ENCODE measurements at regions not wholly inside any gene's neighbourhood (a gene's known extent, or its start where the extent isn't known, plus 50 kb on each side); places are given as distances from the start of the nearest gene placed in this dataset.

DNA sequence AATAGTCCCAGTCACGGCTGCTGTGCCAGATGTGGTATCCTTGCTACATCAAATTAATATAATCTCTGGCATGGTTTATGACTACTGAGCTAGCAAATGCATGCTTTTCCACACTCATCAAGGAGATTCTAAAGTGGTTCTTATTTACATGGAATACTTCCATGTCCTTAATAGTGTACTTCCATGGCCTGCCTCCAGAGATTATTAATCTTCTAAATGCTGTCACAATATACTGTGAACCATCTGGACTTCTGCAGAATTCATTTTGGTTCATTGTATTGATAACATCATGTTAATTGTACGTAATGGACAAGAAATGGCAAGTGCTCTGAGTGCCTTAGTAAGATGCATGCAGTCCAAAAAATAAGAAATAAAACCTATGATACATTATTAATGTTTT is 230.8 kb downstream of the NUAK1 start:
- no peak for DNase-seq

- no peak for DNase-seq
Observed at GRCh38 chr12:105910030-105910429, 228.7 kb downstream of the NUAK1 start.

DNA sequence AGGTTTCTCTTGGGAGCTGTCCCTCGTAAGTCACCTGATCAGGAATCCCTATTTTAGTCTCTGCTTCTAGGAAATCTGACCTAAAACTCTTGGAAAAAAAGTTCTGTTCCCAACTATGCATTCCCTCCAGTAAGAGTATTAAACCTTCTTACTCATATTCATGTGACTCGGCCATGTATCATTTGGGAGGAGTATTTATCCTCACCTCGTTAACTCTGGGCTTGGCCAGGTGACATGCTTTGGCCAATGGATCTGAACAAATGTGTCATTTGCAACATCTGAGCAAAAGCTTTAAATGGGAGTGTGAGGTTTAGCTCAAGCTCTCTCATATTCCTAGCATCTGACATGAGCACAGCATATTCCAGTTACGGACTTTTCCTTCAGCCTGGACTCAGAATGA is 226.8 kb downstream of the NUAK1 start:
- DNase-seq = no peak

DNA sequence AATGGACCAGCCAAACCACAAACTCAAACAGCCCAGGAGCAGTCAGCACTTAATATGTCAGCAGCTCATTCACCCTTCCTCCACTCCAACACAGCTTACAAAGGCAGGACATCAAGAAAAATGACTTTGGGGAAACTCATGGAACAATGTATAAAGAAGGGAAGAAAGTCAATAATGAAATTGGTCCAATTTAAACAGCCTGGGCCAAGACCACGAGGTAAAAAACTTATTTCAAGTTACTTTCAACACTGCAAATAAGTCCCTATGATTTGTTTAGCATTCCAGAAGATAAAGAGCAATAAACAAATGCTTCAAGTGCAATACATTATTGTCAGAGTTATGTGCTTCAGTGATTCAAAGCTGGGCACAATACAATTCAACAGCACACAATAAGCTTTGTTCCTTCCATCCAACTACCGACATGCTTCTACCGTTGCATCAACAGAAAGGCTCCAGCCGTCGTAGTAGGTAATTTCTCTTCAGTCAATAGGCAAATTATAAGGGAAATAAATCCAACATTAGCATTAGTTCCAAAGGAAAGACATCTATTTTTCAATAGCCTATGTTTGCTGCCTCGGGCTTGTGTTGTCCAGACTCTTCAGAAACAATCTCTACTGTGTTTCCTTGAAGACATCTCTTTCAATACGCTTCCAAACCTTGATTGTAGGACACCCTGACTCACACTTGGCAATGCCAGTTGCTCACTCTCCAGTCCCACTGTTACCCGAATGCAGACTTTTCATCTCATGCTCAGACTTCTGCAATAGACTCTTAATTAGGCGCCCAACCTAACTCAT is 225.7 kb downstream of the NUAK1 start:
- no peak for DNase-seq

DNA sequence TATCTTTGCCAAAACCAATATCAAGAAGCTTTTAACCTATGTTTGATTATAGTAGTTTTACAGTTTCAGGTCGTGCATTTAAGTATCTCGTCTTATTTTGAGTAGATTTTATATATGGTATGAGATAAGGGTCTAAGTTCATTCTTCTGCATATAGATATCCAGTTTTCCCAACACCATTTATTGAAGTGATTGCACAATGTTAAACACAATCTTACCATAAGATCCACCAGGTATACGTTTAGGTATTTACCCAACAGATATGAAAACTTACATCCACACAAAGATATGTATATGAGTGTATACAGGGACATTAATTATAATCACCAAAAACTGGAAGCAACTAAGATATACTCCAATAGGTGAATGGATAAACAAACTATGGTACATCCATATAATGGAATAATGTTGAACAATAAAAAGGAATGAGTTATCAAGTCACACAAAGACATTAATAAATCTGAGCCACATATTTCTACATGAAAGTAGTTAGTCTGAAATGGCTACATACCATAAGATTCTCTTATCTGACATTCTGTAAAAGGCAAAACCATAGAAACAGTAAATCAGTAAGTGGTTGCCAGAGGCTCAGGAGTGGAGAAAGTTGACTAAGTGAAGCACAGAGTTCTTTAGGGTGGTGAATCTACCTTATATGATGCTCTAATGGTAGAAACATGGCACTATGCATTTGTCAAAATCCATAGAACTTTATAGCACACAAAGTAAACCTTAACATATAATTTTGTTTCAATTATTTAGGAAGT is 222.6 kb downstream of the NUAK1 start:
- no peak for DNase-seq

- no peak for DNase-seq
Observed at GRCh38 chr12:105916760-105917039, 222.1 kb downstream of the NUAK1 start.

DNA sequence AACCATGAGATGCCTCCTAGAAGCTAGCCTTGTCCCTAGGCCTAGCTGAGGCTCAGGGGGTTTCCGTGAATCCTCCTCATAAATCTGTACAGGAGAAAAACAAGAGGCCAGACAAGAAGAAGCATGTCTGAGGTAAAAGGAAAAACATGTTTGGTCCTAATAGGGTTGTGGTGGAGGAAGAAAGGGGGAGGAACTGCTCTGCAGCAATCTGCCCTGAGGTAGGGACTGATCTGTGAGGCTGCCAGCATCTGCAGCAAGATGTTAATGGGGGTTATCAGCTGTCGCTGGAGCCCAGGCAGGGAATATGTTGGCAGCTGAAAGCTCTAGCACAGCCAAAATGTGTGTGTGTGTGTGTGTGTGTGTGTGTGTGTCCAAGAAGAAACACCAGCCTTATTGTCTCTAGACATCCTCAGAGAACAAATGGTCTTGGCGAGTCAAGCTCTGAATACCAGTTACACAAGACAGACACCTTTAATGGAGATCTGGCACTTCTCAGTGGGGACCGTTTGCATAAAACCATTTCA is 218.5 kb downstream of the NUAK1 start:
- DNase-seq = no peak

DNA sequence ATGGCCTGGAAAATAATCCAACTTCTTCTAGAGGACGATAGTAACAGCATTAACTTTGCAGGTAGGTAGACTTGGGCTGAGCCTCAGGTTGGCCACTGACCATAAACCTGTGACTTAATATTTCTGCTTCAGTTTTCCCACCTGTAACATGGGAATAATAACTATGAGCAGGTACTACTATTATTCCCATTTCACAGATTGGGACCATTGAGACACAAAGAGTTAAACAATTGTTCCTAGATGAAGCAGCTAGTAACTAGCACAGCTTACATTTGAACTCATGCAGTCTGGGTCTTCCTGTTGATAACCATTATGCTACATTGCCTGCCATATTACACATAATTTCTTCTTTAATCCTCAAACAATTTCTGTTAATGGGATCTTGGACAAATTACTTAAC is 217.7 kb downstream of the NUAK1 start:
- no peak for DNase-seq

- no peak for DNase-seq
Observed at GRCh38 chr12:105921872-105922669, 216.7 kb downstream of the NUAK1 start.

DNA sequence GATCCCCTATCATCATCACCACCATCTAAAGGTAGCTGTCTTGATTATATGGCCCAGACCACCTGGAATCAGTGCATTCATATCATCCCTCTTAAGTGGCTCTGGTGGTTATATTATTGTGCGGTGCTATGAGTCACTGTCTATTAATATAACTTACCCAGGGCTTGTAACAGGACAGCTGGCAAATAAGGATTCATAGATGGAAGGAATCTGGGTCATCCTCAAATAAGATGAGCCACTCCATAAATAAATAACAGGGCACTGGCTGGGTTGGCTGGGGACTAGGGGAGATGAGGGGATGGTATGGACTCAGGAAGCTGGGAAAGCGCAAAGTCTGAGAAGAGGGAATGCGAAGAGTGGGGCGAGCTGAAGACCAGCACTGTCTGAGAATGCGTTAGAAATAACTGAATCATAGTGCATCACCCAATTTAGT is 216.1 kb downstream of the NUAK1 start:
- peak; percentile 27 for DNase-seq

GRCh38 chr12:105924526-105925208 is 214.1 kb downstream of the NUAK1 start:
- DNase-seq = no peak

DNA sequence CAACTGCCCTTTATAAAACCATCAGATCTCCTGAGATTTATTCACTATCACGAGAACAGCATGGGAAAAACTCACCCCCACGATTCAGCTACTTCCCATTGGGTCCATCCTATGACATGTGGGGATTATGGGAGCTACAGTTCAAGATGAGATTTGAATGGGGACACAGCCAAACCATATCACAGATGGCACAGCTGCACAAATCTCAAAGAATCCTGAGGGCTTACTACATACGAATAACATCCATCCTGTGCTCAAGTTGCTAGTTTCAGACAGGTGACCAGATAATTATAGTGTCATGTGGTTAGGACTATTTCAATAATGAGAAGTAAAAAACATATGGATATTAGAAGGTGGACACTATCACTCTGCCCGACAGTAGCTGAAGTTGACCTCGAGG is 211.2 kb downstream of the NUAK1 start:
- DNase-seq = no peak

GRCh38 chr12:105928436-105928835 is 210.3 kb downstream of the NUAK1 start:
- DNase-seq = no peak

DNA sequence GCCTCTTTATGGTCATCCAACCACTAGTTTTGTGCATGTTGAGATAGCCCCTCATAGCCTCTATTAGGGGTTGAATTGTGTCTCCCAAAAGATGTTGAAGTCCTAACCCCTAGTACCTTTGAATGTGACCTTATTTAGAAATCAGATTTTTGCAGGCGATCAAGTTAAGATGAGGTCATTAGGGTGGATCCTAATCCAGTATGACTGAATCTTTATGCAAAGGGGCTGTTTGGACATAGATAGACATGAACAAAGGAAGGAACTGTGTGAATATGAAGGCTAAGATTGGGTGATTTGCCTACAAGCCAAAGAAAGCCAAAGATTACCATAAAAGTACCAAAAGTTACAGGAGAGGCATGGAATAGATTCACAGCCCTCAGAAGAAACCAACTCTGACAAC is 209.6 kb downstream of the NUAK1 start:
- no peak for DNase-seq

- DNase-seq = no peak
Observed at GRCh38 chr12:105930557-105931503, 207.9 kb downstream of the NUAK1 start.

DNA sequence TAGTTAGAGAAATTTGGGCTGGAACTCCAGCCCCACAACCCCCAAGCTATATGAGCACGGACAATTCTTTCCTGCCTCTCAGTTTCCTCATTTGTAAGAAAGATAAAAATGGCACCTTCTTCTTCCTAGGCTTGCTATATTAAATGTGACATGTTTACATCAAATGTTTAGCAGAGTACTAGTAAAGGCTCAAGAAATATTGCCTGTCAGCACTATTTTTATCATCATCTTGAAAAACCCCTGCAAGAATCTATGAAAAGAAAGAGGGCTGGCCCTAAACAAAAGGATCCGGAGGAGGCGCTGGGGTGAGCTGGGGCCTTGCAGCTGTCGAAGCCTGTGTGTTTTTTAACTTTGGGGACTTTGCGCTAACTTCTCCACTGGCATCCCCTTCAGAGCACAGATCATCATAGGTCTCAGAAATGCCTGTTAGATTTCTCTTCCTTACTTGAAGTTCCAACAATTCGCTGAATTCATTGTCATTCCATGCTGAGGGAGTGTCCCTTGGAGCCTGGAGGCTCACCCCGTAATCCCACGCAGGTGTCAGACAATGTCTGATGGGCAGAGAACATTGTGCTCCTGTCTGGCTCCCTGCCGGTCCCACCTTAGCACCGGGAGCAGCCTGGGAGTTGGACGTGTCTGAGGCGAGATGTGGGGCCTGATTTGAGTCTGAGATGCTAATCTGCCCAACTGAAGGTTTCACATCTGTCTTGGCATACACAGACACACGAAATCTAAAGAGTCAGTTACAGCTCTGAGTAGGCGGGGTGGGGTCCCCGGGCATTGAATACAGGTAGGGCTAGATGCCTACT is 206.8 kb downstream of the NUAK1 start:
- DNase-seq = no peak

GRCh38 chr12:105933671-105934665 is 204.8 kb downstream of the NUAK1 start:
- no peak for DNase-seq

DNA sequence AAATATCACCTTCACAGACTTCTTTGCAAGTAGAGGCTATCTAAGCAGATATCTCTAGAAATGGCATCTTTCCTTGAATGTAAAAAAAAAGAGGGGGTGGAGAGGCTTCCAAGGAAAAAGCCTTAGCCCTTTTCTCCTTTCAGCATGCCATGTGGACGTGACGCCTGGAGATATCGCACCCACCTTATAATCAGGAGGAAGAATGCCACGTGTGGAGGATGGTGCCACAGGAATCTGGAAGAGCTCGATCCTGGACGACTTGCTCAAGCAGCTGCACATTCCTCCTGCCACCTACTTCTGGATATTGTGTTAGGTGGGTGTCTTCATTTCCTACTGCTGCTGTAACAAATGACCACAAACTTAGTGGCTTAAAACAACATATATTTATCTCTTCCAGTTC is 203.6 kb downstream of the NUAK1 start:
- no peak for DNase-seq

DNA sequence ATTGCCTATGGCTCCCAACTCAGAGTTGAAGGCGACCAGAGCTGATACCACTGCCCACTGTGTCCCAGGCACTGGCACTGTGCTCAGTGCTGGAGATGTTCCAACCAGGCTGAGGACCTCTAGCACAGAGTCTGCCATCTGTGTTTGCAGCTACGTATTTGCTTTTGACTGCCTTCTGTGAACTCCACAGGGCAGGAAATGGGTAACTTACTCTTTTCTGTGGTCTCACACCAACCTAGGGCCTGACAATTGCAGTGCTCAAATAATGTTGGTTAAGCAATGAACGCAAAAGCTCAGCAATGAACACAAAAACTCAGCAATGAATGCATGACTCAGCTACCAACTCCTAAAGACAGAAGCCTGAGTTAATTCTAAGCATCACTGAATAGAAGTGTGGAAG is 202.8 kb downstream of the NUAK1 start:
- no peak for DNase-seq

DNA sequence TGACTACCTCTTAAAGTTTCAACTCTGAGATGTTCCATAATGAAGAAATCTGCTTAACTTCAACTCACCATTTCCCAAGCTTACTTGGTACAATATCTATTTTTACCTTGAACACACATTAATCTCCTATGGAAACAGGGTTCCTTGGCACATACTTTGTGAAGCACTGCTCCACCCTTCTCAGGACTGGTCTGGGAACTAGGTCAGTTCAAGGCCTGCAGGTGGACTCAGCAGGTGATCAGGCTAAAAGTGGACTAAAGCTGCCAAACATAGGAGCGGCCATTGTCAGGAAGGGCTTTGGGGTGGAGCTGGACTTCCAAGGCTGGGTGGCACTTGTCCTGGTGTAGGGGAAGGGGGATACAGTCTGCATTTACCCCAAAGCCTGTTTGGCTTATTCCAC is 202.3 kb downstream of the NUAK1 start:
- no peak for DNase-seq

All from NCI-H2107 (cell line).